Kidney epithelial cell (primary cell): ENCODE measurements at regions not wholly inside any gene's neighbourhood (a gene's known extent, or its start where the extent isn't known, plus 50 kb on each side); places are given as distances from the start of the nearest gene placed in this dataset.

Experiments
- DNase-seq: peaks from one replicate; pipeline ENCODE4 v3.0.0-alpha.2; 2010; ENCODE audit warnings: low read depth
- H3K27me3 ChIP-seq: 2 replicates; pipeline ENCODE4 v1.6.0; 2011; ENCODE audit warnings: low read length; ENCODE audit not compliant: control insufficient read depth, insufficient read depth
- H3K36me3 ChIP-seq: 2 replicates; pipeline ENCODE4 v1.5.1; 2011; ENCODE audit warnings: low read length; ENCODE audit not compliant: control insufficient read depth, insufficient read depth
- H3K4me3 ChIP-seq: 2 replicates; pipeline ENCODE4 v1.5.1; 2011; ENCODE audit warnings: low read depth, mild to moderate bottlenecking, control low read depth, low read length
- CTCF ChIP-seq: IDR thresholded peaks from 2 replicates; pipeline ENCODE4 v1.5.1; 2011; ENCODE audit warnings: mild to moderate bottlenecking, moderate library complexity, low read length, control low read depth, inconsistent platforms; ENCODE audit not compliant: insufficient read depth, poor library complexity, severe bottlenecking

DNA sequence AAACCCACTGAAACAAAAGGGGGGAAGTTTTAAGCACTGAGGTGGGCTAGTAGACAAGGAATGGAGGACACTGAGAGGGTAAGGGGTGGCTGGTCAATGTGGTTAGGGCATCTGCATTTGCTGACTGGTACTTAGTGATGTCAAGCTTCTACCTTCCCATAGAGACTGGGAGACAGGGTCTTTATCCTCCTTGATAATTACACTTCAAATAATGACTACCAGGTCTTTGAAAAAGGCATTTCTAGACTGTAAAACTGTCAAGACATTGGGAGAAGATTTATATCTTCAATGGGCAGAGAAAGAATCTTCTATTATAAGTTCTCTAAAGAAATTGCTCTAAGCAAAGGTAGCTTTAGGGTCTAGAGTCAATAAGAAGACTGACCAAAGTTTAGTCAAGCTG lies 1490.8 kb upstream of the PCDH20 start:
- DNase-seq: no peak
- Histone ChIP-seq H3K27me3 (no peaks in the 10 kb centered on the region), H3K36me3 (no peaks in the 10 kb centered on the region), H3K4me3 (no peak overlapping the region)
- no peak for TF ChIP-seq CTCF

- DNase-seq: no peak
- Histone ChIP-seq H3K4me3 (no peak overlapping the region), H3K27me3 (no peaks in the 10 kb centered on the region), H3K36me3 (no peaks in the 10 kb centered on the region)
- TF ChIP-seq CTCF: no peak
Measured at GRCh38 chr13:62887046-62887445, 1471.4 kb upstream of the PCDH20 start.

GRCh38 chr13:62879071-62879470 lies 1463.4 kb upstream of the PCDH20 start:
- Histone ChIP-seq H3K4me3 (no peak overlapping the region), H3K27me3 (no peaks in the 10 kb centered on the region), H3K36me3 (no peaks in the 10 kb centered on the region)
- TF ChIP-seq CTCF: no peak
- no peak for DNase-seq

DNA sequence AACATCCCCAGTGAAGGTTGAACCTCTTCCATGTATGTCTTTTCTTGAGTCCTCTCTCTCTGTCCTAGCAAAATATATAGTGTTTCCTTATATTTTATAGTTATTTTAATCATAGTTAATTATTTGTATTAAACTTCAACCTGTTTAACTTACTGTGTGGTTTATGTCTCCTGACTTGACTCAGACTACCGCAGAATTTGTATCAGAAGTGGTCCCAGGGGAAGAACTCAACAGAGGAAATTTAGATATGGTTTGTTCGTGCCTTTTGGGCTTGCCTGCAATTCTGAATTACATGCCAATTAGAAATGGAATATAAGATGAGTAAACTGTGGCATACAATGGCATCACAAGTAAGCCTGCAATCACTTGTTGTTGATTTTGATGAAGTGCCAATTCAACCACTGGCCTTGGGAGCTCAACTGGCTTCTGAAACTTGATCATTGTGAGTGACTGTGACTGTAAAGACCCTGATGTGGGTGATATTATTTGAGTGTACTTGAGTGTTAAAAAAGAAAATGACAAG lies 1459.5 kb upstream of the PCDH20 start:
- no peak overlapping the region for H3K4me3 ChIP-seq

DNA sequence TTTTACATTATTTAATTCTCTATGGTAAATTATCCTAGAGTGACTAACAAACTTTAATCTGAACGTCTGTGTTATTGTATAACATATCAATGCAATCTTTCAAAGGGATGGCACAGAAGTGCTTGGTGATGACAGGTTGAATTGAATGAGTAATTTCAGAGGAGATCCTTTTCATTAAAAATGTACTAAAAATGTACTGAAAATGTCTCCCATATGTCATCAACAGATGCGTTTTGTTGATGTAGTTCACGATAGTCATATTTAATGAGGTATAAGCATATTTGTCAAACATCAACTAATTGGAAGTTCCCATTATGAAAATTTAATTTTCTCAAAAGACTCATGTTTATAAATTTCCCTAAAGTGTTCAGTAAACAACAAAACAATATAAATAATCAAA lies 1434.7 kb upstream of the PCDH20 start:
- no peak for DNase-seq
- no peak for TF ChIP-seq CTCF
- Histone ChIP-seq H3K4me3 (no peak overlapping the region), H3K36me3 (no peaks in the 10 kb centered on the region), H3K27me3 (no peaks in the 10 kb centered on the region)

More for the DNA sequence above, 1459.5 kb upstream of the PCDH20 start:
- TF ChIP-seq CTCF: no peak
- Histone ChIP-seq H3K27me3 (no peaks in the 10 kb centered on the region), H3K36me3 (no peaks in the 10 kb centered on the region)
- DNase-seq: no peak

DNA sequence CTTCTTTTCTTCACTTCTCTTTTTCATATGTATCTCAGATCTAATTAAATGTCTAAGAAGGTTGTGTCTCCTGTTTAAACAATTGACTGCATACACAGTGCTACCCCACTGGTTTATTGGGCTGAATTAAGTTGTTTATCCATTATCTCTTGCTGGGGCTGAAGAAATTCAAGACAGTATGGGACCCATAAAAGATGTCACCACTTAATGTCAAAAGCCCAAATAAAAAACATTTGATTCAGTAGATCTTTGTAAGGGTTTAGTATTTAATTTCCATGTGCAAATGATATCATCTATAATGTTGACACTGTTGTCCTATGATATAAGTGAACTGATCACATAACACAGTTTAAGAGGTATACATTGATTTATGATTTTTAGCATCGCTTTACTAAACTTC lies 1431.9 kb upstream of the PCDH20 start:
- no peak overlapping the region for H3K4me3 ChIP-seq
- no peak for TF ChIP-seq CTCF
- H3K36me3 ChIP-seq: no peaks in the 10 kb centered on the region
- DNase-seq: no peak
- no peaks in the 10 kb centered on the region for H3K27me3 ChIP-seq
